Adrenal gland (tissue), 9 donors: ENCODE measurements at regions not wholly inside any gene's neighbourhood (a gene's known extent, or its start where the extent isn't known, plus 50 kb on each side); places are given as distances from the start of the nearest gene placed in this dataset.

ENCODE experiments used
- DNase-seq, 7 donors: peaks; one replicate each; pipeline ENCODE4 v3.0.0-alpha.2; 2019 to 2020
- H3K27ac ChIP-seq, 5 donors: fragments of 200-600 bp; sonication (generic) in 4 of 5; 1 replicate in 3 of 5; 2 replicates in 2 of 5; pipeline versions ENCODE4 v1.5.1 to v1.8.0; 2016 to 2020; ENCODE audit warnings: mild to moderate bottlenecking in 1 of 5
- H3K27me3 ChIP-seq: fragments of 200-600 bp; 2 replicates; pipeline ENCODE4 v1.8.0; 2021
- H3K36me3 ChIP-seq, 2 donors: fragments of 200-600 bp; replicated peaks in 1 of 2; 1 replicate in 1 of 2; 2 replicates in 1 of 2; pipeline versions ENCODE4 v1.5.1 to v1.8.0; 2018 to 2022
- H3K4me1 ChIP-seq, 2 donors: fragments of 200-600 bp; replicated peaks in 1 of 2; 1 replicate in 1 of 2; 2 replicates in 1 of 2; pipeline versions ENCODE4 v1.5.1 to v1.8.0; 2018 to 2021
- H3K4me3 ChIP-seq, 4 donors: fragments of 200-600 bp; sonication (generic) in 3 of 4; one replicate each; pipeline ENCODE4 v1.5.1; 2016 to 2018
- H3K9me3 ChIP-seq, 3 donors: fragments of 200-600 bp; sonication (generic) in 1 of 3; replicated peaks in 1 of 3; 1 replicate in 2 of 3; 2 replicates in 1 of 3; pipeline versions ENCODE4 v1.5.1 to v1.8.0; 2016 to 2021
- CTCF ChIP-seq, 6 experiments: fragments of 450-650 bp in 4 of 6; fragments of 200-600 bp in 2 of 6; sonication (generic) in 1 of 6; IDR thresholded peaks; 1 replicate in 5 of 6; 2 replicates in 1 of 6; pipeline versions ENCODE4 v1.5.1 to v1.8.0; 2016 to 2021; ENCODE audit warnings: antibody characterized with exemption in 6 of 6, mild to moderate bottlenecking in 2 of 6, moderate library complexity in 1 of 6
- POLR2A ChIP-seq, 2 donors: fragments of 450-650 bp; IDR thresholded peaks; one replicate each; pipeline ENCODE4 v1.6.1; 2017; ENCODE audit warnings: antibody characterized with exemption in 2 of 2, mild to moderate bottlenecking in 2 of 2, moderate library complexity in 1 of 2
- WGBS, 4 donors: extraction: QIAGEN DNeasy Blood & Tissue Kit in 2 of 4; methylation state at CpG; one replicate each; pipeline versions ENCODE4 v1.1.5 to v1.1.7; 2013 to 2017; 5-methylcytosine and 5-hydroxymethylcytosine counted together
- intact Hi-C, 2 donors: fragments of 100-400 bp; cut with DNase I; formaldehyde crosslinking; loops; one replicate each; pipeline versions ENCODE4 v1.14.1 to v1.15.0; 2022 to 2023
- donor health status: healthy with polysubstance abuse.
- donor health status: Bipolar disorder and iron deficiency.
- donor health status: DM: yes; HTN: yes; CAD: no.
- donor health status: DM: no; HTN: no; CAD: no.
- donor health status: DM: no; HTN: no; CAD: no.

- Histone ChIP-seq H3K27ac (no peak overlapping the region), H3K4me1 (no peaks in the 10 kb centered on the region), H3K9me3 (no peaks in the 10 kb centered on the region), H3K4me3 (no peak overlapping the region), H3K27me3 (no peaks in the 10 kb centered on the region), H3K36me3 (no peaks in the 10 kb centered on the region)
- 41 to 58% (median 55%) methylated on average over 4 of the region's 4 CpGs for WGBS, 4 donors
- intact Hi-C loops = no loop called here
- TF ChIP-seq CTCF (IDR thresholded peaks at IDR 0.05) = no peak
- no peak for TF ChIP-seq POLR2A (IDR thresholded peaks at IDR 0.05)
- DNase-seq = no peak
Measured at GRCh38 chr2:14401873-14402272, 230.6 kb upstream of the LRATD1 start.

GRCh38 chr2:14408695-14409094, 223.8 kb upstream of the LRATD1 start:
- intact Hi-C loops = no loop called here
- H3K4me3 ChIP-seq = no peak overlapping the region
- no peak overlapping the region for H3K27ac ChIP-seq
- 80 to 86% (median 81%) methylated on average over 3 of the region's 3 CpGs for WGBS, 4 donors
- no peak for DNase-seq
- TF ChIP-seq POLR2A (IDR thresholded peaks at IDR 0.05) (no peak), CTCF (IDR thresholded peaks at IDR 0.05) (no peak)
- no peaks in the 10 kb centered on the region for H3K36me3 ChIP-seq
- H3K27me3 ChIP-seq = no peaks in the 10 kb centered on the region
- no peaks in the 10 kb centered on the region for H3K9me3 ChIP-seq
- H3K4me1 ChIP-seq = no peaks in the 10 kb centered on the region

GRCh38 chr2:14417551-14417950, 215.0 kb upstream of the LRATD1 start:
- TF ChIP-seq CTCF (IDR thresholded peaks at IDR 0.05) (no peak), POLR2A (IDR thresholded peaks at IDR 0.05) (no peak)
- Histone ChIP-seq H3K36me3 (no peaks in the 10 kb centered on the region), H3K27me3 (no peaks in the 10 kb centered on the region), H3K27ac (no peak overlapping the region), H3K9me3 (no peaks in the 10 kb centered on the region), H3K4me1 (no peaks in the 10 kb centered on the region), H3K4me3 (no peak overlapping the region)
- intact Hi-C loops = no loop called here
- 78 to 91% (median 89%) methylated on average over 4 of the region's 4 CpGs for WGBS, 4 donors
- no peak for DNase-seq

GRCh38 chr2:14418115-14418514, 214.4 kb upstream of the LRATD1 start:
- intact Hi-C loops = no loop called here
- Histone ChIP-seq H3K9me3 (no peaks in the 10 kb centered on the region), H3K36me3 (no peaks in the 10 kb centered on the region), H3K4me3 (no peak overlapping the region), H3K4me1 (no peaks in the 10 kb centered on the region), H3K27me3 (no peaks in the 10 kb centered on the region), H3K27ac (no peak overlapping the region)
- TF ChIP-seq POLR2A (IDR thresholded peaks at IDR 0.05) (no peak), CTCF (IDR thresholded peaks at IDR 0.05) (no peak)
- DNase-seq = no peak
